Sigmoid colon (tissue), 3 donors: ENCODE measurements at regions not wholly inside any gene's neighbourhood (a gene's known extent, or its start where the extent isn't known, plus 50 kb on each side); places are given as distances from the start of the nearest gene placed in this dataset.

Experiments
- small RNA-seq, 3 donors: library from RNA; depleted of rRNA; stranded (forward); fragments of <200 nt; gene quantifications; one replicate each; pipeline ENCODE3, GENCODE V24; 2016

Small RNA genes lying in the stretch of these regions (small RNA-seq; reads per million reads assigned to genes)
- gene AP003385.4 (0 reads per million in 3 donors), gene AP003716.2 (0 reads per million in 3 donors), gene RNU6-46P (0 reads per million in 3 donors)
